GM18858 (cell line): ENCODE measurements at regions not wholly inside any gene's neighbourhood (a gene's known extent, or its start where the extent isn't known, plus 50 kb on each side); places are given as distances from the start of the nearest gene placed in this dataset.
"Not testable (repeated sequence)": the region's sequence is repeated elsewhere in the genome, so short reads cannot be mapped to it uniquely, and the experiment has no call there.

Source experiments
- ATAC-seq: cut with Tn5 transposase; IDR thresholded peaks from one replicate; pipeline ENCODE4 v1.9.1; 2021; ENCODE audit not compliant: unreplicated experiment

GRCh38 chr14:106153362-106153955, 627.1 kb downstream of the TMEM121 start:
- not testable (repeated sequence) for ATAC-seq

- ATAC-seq = no peak
These were observed 636.9 kb downstream of the TMEM121 start for GRCh38 chr14:106163316-106163715.

- ATAC-seq = not testable (repeated sequence)
These were observed 637.4 kb downstream of the TMEM121 start for GRCh38 chr14:106163812-106164211.

GRCh38 chr14:106166232-106166631, 639.8 kb downstream of the TMEM121 start:
- no peak for ATAC-seq

GRCh38 chr14:106166650-106167204, 640.3 kb downstream of the TMEM121 start:
- ATAC-seq = no peak

GRCh38 chr14:106170163-106170658, 643.8 kb downstream of the TMEM121 start:
- not testable (repeated sequence) for ATAC-seq

- ATAC-seq = no peak
These were observed 647.8 kb downstream of the TMEM121 start for GRCh38 chr14:106174206-106174605.

- ATAC-seq = not testable (repeated sequence)
These were observed 651.2 kb downstream of the TMEM121 start for GRCh38 chr14:106177266-106178246.

GRCh38 chr14:106179761-106180160, 653.4 kb downstream of the TMEM121 start:
- no peak for ATAC-seq

- ATAC-seq = not testable (repeated sequence)
These were observed 658.4 kb downstream of the TMEM121 start for GRCh38 chr14:106184771-106185170.

GRCh38 chr14:106185174-106185836, 658.9 kb downstream of the TMEM121 start:
- not testable (repeated sequence) for ATAC-seq

- ATAC-seq = no peak
These were observed 659.5 kb downstream of the TMEM121 start for GRCh38 chr14:106185837-106186233.

GRCh38 chr14:106187216-106187615, 660.8 kb downstream of the TMEM121 start:
- no peak for ATAC-seq

GRCh38 chr14:106192701-106193100, 666.3 kb downstream of the TMEM121 start:
- ATAC-seq = not testable (repeated sequence)

- ATAC-seq = not testable (repeated sequence)
These were observed 670.1 kb downstream of the TMEM121 start for GRCh38 chr14:106196459-106196858.

- not testable (repeated sequence) for ATAC-seq
These were observed 670.9 kb downstream of the TMEM121 start for GRCh38 chr14:106197264-106197663.

- ATAC-seq = no peak
These were observed 672.7 kb downstream of the TMEM121 start for GRCh38 chr14:106199097-106199496.

- no peak for ATAC-seq
These were observed 674.3 kb downstream of the TMEM121 start for GRCh38 chr14:106200541-106201315.

GRCh38 chr14:106201376-106201775, 675.0 kb downstream of the TMEM121 start:
- no peak for ATAC-seq

GRCh38 chr14:106203438-106203837, 677.1 kb downstream of the TMEM121 start:
- no peak for ATAC-seq
